HG03196 (cell line): ENCODE measurements at regions not wholly inside any gene's neighbourhood (a gene's known extent, or its start where the extent isn't known, plus 50 kb on each side); places are given as distances from the start of the nearest gene placed in this dataset.

Experiments
- ATAC-seq: cut with Tn5 transposase; IDR thresholded peaks from one replicate; pipeline ENCODE4 v1.9.1; 2021; ENCODE audit not compliant: unreplicated experiment

DNA sequence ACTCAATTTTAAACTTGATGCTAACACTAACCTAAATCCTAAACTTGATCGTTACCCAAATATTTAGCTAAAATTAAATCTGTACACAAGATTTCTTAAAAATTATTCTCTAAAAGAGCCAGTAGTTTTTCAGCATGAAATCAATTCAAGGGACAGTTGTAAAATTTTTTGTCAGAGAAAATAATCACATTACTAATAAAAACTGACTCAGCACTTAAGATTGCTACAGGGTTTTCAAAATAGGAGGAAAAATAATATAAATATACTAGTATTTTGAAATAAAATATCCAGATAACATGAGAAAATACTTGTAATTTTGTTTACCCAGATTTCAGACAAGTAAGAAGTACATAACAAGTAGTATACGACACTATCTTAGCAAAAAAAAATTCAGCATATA is 1268.1 kb upstream of the USP15 start:
- no peak for ATAC-seq

DNA sequence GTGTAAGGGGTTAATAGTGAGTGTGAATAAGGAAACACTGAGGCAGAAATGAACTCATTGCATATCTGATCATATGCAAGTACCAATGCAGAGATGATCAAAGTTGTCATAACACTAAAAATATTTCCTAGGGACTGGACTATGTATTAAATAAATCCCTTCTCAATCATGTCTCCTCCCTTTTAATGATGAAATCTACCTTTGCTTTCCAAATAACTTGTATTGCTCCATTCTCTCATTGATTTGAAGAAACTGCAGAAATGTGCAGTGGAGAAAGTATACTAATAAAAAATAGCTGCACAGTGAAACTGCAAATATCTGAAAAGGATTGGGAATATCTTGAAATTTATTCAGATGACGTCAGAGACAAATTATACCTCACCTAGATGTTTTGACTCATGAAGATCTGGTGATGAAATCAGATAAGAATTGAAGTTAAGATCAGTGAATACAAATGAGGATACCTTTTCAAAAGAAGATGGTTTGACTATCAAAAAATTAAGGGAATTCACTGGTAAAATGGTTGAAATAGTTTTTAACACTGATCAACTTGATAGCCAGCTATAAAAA is 1264.9 kb upstream of the USP15 start:
- no peak for ATAC-seq

DNA sequence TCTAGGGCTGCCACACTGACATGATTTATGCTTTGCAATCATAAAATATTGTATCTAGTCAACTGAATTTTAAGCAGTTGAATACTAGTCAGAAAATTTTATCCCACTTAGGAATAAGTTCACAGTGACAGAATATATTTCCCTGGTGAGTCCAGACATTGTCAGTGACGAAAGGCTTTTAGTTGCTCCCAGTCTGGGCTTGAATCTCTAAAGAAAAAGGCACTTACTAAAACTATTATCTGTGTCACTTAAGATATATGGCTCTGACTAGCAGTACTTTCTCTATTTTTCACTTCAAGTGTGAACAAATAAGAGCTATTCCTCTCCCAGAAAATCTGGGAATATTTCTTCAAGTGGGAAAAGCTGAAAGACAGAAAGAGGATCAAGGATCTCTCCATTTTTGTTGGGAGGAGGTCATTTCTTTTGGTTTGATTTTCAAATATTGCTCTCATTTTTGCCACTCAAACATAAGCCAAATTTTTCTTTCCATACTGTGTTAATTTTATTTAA is 1262.3 kb upstream of the USP15 start:
- no peak for ATAC-seq

DNA sequence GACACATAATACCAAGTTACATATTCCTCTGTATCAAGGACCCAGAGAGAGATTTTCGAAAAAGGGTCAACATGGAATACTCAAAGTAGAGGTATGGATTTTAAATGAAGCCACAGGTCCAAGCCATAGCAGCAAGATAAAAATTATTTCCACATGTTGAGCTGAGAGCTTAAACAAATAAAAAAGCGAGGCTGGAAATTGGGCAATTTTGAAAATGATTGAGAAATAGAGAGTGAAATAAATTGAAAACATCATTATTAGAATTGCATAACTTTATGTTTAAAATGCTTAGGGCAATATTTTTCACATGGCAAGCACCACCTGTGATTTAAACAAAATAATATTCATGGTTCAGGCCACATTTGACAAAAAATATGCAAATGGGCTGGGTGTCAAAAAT is 1251.0 kb upstream of the USP15 start:
- no peak for ATAC-seq

DNA sequence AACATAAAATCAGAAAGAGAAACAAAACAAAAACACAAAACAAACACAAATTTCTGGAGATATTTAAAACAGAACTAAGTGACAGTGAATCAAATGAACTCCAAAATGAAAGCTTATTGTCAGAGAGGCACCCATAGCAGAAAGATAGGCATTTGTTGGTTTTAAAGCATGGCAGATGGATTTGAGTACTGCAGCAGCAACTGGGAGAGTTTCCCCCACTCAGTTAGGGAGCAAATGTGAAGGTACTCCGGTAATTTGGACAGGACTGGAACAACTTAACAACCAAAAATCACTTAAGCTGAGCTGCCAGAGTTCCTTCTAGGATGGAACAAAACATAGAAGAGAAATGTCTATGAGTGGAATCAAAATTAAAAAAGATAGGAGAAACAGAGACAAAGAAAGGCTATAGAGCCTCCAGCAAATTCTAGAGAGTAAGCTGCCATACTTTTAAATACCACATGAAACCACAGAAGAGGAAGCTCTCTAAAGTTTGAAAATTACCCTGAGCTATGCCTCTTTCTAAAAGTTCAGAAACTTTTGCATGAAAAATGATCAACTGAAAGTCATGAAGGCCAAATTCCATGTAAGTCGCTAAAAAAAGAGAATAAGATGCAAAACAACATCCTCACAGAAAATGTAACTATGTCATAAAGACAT is 1248.3 kb upstream of the USP15 start:
- ATAC-seq = no peak

DNA sequence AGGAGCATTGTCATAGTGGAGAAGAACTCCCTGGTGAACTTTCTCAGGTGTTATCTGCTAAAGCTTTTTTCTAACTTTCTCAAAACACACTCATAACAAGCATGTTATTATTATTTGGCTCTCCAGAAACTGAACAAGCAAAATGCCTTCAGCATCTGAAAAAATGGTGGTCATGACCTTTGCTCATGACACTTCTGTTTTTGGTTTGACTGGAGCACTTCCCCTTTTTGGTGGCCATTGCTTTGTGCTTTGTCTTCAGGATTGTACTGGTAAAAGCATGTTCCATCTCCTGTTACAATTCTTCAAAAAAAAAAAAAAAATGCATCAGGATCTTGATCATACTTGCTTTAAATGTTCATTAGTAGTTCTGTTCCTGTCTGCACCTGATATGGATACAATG is 1241.6 kb upstream of the USP15 start:
- no peak for ATAC-seq

DNA sequence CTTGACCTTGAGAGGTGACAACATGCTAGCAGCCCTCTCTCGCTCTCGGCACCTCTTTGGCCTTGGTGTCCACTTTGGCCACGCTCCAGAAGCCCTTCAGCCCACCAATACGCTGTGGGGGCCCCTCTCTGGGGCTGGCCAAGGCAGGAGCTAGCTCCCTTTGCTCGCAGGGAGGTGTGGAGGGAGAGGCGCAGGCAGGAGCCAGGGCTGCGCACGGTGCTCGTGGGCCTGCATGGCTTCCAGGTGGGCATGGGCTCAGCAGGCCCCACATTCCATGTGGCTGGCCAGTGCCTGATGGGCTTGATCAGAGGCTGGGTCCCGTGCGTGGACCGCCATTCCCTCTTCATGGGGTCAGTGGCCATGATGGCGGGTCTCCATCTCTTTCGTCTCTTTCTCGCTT is 1237.0 kb upstream of the USP15 start:
- ATAC-seq = no peak

DNA sequence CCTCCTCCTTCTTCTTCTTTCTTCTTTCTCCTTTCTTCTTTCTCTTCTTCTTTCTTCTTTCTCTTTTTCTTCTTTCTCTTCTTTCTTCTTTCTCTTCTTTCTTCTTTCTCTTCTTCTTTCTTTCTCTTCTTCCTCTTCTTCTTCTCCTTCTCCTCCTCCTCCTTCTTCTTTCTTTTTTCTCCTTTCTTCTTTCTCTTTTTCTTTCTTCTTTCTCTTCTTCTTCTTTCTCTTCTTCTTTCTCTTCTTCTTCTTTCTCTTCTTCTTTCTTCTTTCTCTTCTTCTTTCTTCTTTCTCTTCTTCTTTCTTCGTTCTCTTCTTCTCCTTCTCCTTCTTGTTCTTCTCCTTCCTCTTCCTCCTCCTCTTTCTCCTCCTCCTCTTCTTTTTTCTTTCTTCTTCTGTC is 1230.7 kb upstream of the USP15 start:
- ATAC-seq = no peak

DNA sequence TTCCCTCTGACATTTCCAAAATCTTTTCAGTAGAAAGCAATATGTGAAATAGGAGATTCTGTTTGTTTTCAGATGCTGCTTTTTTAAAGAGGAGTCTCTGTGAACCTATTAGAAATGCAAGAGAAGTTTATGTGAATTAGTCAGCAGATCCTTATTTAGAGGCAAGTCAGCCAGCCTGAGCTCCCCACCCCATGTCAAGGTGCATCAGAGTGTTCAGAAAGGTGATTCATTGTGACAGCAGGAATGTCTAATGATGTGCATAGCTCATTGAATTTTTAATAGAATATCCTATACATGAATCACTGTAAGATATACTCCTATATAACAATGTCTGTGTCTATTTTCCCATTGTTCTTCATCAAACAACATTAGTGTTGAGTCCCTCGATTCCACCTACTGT is 1222.4 kb upstream of the USP15 start:
- ATAC-seq = no peak

DNA sequence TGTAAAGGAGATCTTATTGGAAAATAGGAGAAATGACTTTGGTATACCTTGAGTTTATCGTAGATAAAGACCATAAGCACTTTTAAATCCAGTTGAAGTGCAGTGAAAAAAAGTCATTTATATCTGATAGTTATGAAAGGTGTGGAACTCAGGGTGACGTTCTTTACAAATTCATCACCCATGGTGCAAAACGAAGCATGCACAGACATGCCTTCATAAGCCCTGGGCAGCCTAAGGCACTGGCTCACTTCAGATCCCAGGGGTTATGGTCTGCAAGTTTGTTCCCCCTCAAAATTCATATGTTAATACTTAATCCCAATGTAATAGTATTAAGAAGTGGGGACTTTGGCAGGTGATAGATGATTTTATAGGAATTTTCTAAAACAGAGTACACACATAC is 1216.4 kb upstream of the USP15 start:
- ATAC-seq = no peak

DNA sequence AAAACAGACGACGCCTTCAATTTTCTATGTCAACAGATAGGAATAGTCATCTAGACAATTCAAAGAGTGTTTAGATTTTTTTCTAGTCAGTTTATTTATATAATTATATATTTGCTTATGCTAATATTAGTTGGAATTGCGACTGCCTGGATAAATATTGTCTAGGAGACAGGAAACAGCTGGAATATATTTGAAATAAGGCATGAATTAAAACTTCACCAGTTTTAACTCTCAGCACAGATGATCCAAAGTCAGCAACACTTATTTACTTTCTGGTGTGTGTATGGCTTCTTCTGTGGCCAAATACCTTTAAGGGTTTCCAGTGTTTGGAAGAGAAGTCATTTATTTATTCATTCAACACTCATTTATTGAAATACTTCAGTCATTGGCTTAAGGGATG is 1215.4 kb upstream of the USP15 start:
- no peak for ATAC-seq

DNA sequence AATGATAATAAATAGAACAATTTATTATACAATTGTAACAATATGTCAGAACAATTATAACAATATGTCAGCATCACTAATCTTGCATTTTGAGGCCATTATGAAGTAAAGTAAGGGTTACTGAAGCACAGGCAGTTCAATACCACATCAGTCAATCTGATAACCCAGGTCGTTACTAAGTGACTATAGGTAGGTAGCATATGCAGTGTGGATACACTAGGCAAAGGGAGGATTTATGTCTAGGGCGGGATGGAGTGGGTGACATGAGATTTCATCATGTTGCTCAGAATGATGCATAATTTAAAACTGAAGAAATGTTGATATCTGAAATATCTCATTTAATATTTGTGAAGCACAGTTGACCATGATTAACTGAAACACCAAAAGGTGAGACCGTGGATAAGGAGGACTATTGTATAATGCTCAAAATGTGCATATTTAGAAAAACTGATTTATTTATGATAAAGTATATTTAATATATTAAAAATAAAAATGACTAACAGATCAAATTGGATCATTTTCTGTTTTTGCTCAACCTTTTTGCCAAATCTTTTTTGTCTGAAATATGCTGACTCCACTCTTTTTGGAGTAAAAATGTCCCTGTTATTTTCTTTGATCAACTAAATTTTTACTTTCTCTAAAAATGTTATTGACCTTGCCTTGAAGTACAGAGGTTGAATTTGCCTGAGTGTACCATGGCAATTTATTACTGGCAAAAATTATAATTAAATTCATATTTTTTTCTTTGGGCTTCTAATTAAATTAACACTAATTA is 1189.4 kb upstream of the USP15 start:
- ATAC-seq = no peak

DNA sequence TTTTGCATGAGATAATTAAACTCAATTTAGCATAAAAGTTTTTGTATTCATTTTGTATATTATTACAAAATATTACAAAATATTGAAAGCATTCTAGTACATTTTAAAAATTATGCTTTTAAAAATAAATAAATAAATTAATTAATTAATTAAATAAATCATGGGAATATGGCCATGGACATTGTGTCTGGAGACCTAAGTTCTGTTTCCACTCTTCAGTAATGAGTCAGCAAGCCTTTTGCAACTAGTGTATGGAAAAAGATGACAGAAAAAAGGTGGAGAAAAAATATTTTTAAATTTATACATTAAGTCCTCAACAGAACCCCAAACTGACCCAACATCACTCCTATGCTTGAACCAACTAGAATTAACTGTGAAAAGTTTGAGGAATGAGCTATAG is 1187.5 kb upstream of the USP15 start:
- no peak for ATAC-seq

DNA sequence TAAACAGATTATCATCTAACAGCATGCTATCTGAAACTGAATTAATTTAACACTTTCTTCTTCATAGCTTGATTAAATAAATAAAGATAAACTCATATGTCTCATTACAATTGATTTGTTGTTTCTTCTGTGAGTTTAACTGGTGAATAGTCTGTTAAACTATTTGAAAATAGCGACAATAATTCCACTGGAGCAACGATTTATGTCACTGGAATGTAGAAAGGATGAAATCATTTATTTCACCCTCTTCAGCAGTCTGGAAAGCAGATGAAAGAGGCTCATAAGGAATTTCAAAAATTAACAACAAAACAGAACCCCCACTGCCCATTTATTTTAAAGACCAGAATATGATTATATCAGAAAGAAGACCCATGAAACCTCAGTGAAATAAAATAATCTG is 1165.1 kb upstream of the USP15 start:
- ATAC-seq = no peak

DNA sequence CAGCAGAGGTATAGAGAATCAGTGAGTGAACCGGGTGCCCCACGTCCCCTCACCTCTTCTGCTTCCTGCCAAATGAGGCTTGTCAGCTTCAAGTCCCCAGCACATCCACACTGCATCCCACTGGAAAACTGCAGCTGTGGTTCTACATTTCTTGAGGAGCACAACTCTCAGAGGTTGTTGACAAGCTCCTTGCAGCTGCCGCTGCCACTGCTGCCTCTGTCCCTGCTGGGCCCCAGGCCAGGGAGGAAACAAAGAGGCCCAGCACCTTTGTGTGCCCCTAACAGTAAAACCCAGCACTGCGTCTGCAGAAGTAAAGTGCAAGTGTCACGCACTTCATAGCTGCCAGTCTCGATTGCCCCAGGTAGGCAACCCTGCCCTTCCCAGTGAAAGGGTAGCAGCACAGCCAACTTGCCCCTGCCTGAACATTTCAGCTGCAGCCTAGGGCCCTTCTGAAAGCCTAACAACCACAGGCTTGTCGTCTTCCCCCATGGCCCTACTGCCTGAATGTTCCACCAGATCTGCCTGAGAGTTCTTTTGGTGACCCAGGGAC is 1162.1 kb upstream of the USP15 start:
- no peak for ATAC-seq

DNA sequence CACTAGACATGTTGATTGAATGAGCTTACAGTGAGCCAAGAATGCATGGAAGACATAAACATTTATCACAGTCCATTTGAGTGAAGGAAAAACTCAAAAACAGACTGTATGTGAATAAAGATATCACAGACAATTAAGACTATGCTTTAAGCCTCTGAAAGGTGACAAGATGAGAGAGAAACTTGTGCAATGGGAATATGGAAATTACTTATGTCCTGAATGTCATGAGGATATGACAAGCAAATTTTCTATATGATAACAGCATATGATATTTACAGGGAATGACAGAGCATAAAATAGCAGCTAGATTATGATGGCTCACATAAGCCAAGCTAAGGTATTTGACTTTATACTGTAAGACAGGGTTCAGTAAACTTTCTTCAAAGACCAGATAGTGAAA is 1153.1 kb upstream of the USP15 start:
- ATAC-seq = no peak

DNA sequence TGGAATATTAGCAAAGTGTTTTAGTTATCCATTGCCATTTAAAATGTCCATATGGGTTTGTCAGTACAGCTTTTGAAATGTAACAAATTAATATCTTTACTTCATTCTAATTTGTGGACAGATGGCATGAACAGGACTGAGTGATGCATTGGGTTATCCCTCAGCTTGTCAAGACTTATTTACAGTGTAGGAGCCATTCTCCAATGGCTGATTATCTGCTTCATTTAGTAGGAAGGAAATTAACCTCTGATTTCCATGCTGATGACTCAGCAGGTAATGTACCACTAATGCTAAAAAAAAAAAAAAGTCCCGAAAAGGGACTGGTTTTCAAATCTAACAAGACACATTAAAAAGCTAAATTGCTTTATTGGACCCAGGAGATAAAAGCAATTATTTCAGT is 1149.0 kb upstream of the USP15 start:
- no peak for ATAC-seq

DNA sequence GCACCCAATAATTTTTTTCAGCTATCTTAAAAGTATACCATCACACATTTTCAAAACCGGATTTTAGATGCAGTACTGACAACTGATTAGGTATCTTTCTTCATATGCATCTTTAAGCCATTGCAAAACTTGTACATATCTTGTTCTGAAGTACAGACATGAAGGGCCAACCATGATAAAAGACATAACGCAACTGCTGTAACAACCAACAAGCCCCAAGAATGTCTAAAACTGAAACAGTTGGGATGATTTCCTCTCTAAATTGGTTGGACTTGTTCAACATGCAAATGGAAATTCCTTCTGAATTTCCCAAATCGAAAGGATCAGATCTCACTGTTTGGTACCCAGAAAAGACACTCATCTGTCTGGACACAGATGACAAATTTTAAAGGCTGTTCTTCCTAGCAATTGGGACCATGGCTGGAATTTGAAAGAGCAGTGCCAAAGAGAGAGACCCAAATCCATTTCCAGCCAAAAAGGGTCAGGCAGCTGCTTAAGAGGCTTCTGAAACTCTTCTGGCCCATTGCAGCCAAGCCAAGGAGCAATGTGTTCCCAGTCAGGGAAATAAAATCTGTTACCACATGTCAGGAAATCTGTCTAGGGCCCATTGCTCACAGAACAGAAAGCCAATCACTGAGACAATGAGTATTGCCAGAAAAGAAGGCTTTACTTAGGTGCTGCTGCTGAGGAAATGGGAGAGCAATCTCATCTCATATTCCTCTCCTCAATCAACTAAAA is 1122.4 kb upstream of the USP15 start:
- ATAC-seq = no peak

DNA sequence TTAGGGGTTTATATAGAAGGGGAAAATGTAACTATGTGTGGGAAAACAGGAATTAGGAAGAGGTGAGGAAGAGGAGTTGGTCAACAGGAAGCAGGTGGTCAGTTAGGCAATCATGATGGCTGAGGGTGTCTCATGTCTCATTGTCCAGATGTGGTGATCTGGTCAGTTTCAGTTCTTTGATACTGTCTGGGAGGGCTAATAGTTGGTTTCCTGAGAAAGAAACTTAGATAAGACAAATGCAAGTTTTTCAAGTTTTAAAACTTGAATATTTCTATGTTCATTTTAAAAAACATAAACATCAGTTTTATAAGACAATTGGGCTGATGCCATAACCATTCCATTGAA is 1121.8 kb upstream of the USP15 start:
- ATAC-seq = no peak

DNA sequence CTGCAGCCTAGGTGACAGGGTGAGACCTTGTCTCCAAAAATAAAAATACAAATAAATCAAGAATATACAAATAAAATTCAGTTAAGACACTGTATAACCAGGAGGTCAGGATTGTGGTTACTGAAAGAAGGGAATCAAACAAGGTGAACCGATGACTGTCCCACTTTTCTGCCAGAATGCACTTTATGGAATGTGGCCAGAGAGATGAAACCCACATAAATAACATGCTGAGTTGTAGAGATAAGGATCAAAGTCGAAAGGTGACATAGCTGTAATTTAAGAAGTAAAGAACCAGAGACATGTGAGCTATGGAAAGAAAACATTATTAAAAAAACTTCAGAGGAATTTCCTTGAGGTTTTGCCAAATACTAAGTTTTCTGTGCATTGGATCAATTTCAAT is 1098.2 kb upstream of the USP15 start:
- ATAC-seq = no peak

DNA sequence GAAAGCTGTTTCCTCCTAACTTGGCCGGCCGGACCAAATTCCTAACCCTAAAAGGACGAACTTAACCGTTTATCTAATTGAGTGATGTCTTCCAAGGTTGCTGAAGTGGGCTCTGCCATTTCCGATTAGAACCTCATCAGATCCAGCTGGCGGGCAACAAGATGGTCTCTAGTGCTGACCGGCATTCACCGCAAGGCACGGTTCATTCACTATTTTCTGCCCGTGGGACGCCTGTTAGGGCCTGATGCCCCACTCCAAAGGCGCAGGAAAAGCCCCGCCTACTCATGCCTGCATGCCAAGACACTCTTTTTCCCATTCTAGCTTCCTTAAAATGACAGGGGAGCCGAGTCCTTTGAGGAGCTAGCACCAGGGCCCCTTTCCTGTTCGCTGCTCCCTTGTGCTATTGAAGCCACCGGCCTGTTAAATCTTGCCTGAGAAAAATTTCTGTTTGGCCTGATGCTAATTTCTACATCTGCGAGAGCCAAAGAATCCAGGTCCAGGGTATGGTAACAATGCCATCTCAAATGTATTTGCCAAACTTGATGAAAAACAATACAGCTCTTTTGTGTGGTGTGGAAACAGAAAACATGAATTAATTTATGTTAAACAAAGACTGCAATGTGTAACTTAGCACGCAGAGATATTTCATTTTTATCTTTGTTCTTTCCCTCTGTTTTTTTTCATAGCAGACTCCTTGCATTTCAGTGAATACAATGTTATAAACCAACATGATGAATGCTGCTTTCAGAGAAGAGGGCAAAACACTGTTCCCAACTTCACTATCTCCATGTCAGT is 1071.2 kb upstream of the USP15 start:
- no peak for ATAC-seq
